Gastrocnemius medialis (tissue), 4 donors: ENCODE measurements at regions not wholly inside any gene's neighbourhood (a gene's known extent, or its start where the extent isn't known, plus 50 kb on each side); places are given as distances from the start of the nearest gene placed in this dataset.

Experiments
- ATAC-seq, 2 donors: fragments of 150-250 bp; one replicate each; pipeline ENCODE4 v1.9.1; 2016
- DNase-seq, 2 donors: peaks; one replicate each; pipeline ENCODE4 v3.0.0-alpha.2; 2019
- H3K27ac ChIP-seq, 4 donors: fragments of 200-600 bp; sonication (generic); 1 replicate in 1 of 4; 2 replicates in 3 of 4; pipeline ENCODE4 v1.5.1; 2016 to 2018; ENCODE audit warnings: mild to moderate bottlenecking in 2 of 4, moderate library complexity in 1 of 4
- H3K27me3 ChIP-seq, 3 donors: fragments of 200-600 bp; sonication (generic) in 2 of 3; 1 replicate in 1 of 3; 2 replicates in 2 of 3; pipeline versions ENCODE4 v1.5.1 to v1.6.0; 2016 to 2019; ENCODE audit warnings: mild to moderate bottlenecking in 1 of 3, moderate library complexity in 1 of 3
- H3K36me3 ChIP-seq, 2 donors: fragments of 200-600 bp; sonication (generic) in 1 of 2; one replicate each; pipeline ENCODE4 v1.5.1; 2017 to 2018
- H3K4me1 ChIP-seq, 2 donors: fragments of 200-600 bp; sonication (generic) in 1 of 2; one replicate each; pipeline ENCODE4 v1.5.1; 2016 to 2017; ENCODE audit warnings: mild to moderate bottlenecking in 2 of 2
- H3K4me3 ChIP-seq, 4 donors: fragments of 200-600 bp; sonication (generic) in 3 of 4; 1 replicate in 1 of 4; 2 replicates in 3 of 4; pipeline ENCODE4 v1.5.1; 2016 to 2019; ENCODE audit warnings: mild to moderate bottlenecking in 2 of 4
- H3K9me3 ChIP-seq, 3 donors: fragments of 200-600 bp; sonication (generic) in 2 of 3; 1 replicate in 1 of 3; 2 replicates in 2 of 3; pipeline ENCODE4 v1.5.1; 2016 to 2019
- POLR2A ChIP-seq, 2 donors: fragments of 450-650 bp; IDR thresholded peaks; one replicate each; pipeline ENCODE4 v1.6.1; 2017; ENCODE audit warnings: antibody characterized with exemption in 2 of 2, mild to moderate bottlenecking in 2 of 2, moderate library complexity in 2 of 2
- in situ Hi-C, 4 donors: fragments of 200-750 bp; cut with MboI; loops; one replicate each; pipeline versions ENCODE4 v1.15.0 to v1.8.0; 2017; ENCODE audit warnings: low sequenced_read_pairs in 4 of 4
- intact Hi-C: fragments of 100-400 bp; cut with DNase I; formaldehyde crosslinking; loops from one replicate; pipeline ENCODE4 v1.15.1; 2023; ENCODE audit warnings: low total_unique reads
- TF ChIP-seq, protein P1 (sequence below), 5 experiments: fragments of 450-650 bp in 3 of 5; fragments of 200-600 bp in 2 of 5; sonication (generic) in 2 of 5; IDR thresholded peaks in 4 of 5; conservative IDR thresholded peaks in 1 of 5; 1 replicate in 4 of 5; 2 replicates in 1 of 5; pipeline ENCODE4 v1.5.1; 2016 to 2019; ENCODE audit warnings: antibody characterized with exemption in 5 of 5, mild to moderate bottlenecking in 3 of 5, moderate library complexity in 3 of 5

DNA sequence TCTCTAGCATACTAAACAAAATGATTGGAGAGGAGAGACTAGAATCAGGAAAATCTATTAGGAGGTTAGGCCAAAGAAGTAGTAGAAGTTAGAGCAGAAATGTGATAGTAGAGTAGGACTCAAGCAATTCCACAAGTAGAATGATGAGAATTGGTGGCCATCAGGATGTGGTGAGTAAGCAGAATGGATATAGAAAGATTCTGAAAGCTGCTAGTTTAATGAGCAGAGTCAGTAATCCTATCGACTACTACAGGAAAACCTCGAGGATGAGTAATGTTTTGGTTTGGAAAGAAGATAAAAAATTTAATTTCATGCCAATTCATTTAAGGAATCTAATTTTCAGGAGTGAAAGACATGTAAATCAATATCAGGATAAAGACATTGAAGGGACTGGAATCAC is 648.3 kb upstream of the PHF14 start:
- intact Hi-C loops (no loop called here), in situ Hi-C loops (no loop called here)
- DNase-seq (no peak), ATAC-seq (no peak)
- Histone ChIP-seq H3K4me1 (no peaks in the 10 kb centered on the region), H3K4me3 (no peak overlapping the region), H3K27me3 (no peaks in the 10 kb centered on the region), H3K36me3 (no peaks in the 10 kb centered on the region), H3K27ac (no peak overlapping the region), H3K9me3 (no peaks in the 10 kb centered on the region)
- no peak for TF ChIP-seq POLR2A (IDR thresholded peaks at IDR 0.05)
- TF ChIP-seq, protein P1, sequence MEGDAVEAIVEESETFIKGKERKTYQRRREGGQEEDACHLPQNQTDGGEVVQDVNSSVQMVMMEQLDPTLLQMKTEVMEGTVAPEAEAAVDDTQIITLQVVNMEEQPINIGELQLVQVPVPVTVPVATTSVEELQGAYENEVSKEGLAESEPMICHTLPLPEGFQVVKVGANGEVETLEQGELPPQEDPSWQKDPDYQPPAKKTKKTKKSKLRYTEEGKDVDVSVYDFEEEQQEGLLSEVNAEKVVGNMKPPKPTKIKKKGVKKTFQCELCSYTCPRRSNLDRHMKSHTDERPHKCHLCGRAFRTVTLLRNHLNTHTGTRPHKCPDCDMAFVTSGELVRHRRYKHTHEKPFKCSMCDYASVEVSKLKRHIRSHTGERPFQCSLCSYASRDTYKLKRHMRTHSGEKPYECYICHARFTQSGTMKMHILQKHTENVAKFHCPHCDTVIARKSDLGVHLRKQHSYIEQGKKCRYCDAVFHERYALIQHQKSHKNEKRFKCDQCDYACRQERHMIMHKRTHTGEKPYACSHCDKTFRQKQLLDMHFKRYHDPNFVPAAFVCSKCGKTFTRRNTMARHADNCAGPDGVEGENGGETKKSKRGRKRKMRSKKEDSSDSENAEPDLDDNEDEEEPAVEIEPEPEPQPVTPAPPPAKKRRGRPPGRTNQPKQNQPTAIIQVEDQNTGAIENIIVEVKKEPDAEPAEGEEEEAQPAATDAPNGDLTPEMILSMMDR (IDR thresholded peaks at IDR 0.05 in 4 of 5, conservative IDR thresholded peaks at IDR 0.05 in 1 of 5) = no peak

DNA sequence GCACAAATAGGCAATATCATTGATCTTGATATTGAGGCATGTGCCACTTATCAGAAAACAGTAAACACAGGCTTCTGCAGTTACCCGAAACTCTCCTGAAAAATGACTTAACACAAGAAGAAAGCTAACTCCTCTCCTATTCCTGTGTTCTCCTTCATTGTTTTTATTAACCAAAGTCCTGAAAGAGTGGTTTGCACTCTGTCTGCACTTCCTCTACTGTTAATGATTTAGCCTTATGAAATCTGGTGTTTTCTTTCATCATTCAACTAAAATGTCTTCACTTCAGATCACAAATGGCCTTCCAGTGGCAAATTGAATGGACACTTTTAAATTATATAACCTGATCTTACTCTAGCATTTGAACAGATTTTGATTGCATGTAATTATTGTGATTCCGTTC is 630.6 kb upstream of the PHF14 start:
- ATAC-seq (no peak), DNase-seq (no peak)
- Histone ChIP-seq H3K9me3 (no peaks in the 10 kb centered on the region), H3K4me1 (no peaks in the 10 kb centered on the region), H3K27ac (no peak overlapping the region), H3K4me3 (no peak overlapping the region), H3K27me3 (no peaks in the 10 kb centered on the region), H3K36me3 (no peaks in the 10 kb centered on the region)
- TF ChIP-seq, protein P1 (IDR thresholded peaks at IDR 0.05 in 4 of 5, conservative IDR thresholded peaks at IDR 0.05 in 1 of 5) = no peak
- no peak for TF ChIP-seq POLR2A (IDR thresholded peaks at IDR 0.05)
- in situ Hi-C loops (no loop called here), intact Hi-C loops (no loop called here)

DNA sequence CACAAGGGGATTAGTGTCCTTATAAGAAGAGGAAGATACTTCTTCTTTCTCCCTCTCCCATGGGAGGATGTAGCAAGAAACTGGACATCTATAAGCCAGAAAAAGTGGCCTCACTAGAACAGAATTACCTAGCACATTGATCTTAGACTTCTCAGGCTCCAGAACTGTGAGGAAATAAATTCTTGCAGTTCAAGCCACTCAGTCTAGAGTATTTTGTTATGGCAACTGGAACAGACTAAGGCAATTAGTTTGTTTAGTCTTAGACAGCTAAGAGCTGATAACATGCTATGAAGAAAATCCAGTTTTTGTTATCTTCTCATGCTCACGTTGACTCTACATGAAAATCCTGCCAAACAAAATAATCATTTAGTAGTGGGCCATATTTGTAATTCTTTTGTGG is 627.6 kb upstream of the PHF14 start:
- DNase-seq (no peak), ATAC-seq (no peak)
- Histone ChIP-seq H3K36me3 (no peaks in the 10 kb centered on the region), H3K27me3 (no peaks in the 10 kb centered on the region), H3K4me1 (no peaks in the 10 kb centered on the region), H3K9me3 (no peaks in the 10 kb centered on the region), H3K27ac (no peak overlapping the region), H3K4me3 (no peak overlapping the region)
- intact Hi-C loops = no loop called here
- in situ Hi-C loops = no loop called here
- no peak for TF ChIP-seq POLR2A (IDR thresholded peaks at IDR 0.05)
- TF ChIP-seq, protein P1 (IDR thresholded peaks at IDR 0.05 in 4 of 5, conservative IDR thresholded peaks at IDR 0.05 in 1 of 5) = no peak

DNA sequence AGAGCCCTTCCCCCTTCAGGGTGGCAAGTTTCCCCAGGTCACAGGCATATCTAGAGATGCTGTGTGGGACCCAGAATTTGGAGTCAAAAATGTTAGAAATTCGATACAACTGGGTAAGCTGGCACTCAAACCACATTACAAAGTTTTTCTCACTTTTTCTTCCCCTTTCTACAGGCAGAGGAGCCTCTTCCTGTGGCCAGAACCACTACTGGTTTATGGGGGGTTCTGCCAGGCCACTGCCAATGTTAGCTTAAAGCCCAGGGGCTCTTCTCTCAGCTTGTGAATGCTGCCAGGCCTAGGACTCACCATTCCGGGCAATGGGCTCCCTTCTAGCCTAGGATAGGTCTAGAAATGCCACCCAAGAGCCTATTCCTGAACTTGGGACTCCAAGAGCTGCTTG is 617.9 kb upstream of the PHF14 start:
- no peak for DNase-seq
- H3K27ac ChIP-seq = no peak overlapping the region
- no peaks in the 10 kb centered on the region for H3K9me3 ChIP-seq
- intact Hi-C loops (no loop called here), in situ Hi-C loops (no loop called here)
- ATAC-seq = no peak
- no peaks in the 10 kb centered on the region for H3K27me3 ChIP-seq
- no peaks in the 10 kb centered on the region for H3K36me3 ChIP-seq
- no peak overlapping the region for H3K4me3 ChIP-seq
- no peak for TF ChIP-seq POLR2A (IDR thresholded peaks at IDR 0.05)
- TF ChIP-seq, protein P1 (IDR thresholded peaks at IDR 0.05 in 4 of 5, conservative IDR thresholded peaks at IDR 0.05 in 1 of 5) = no peak
- no peaks in the 10 kb centered on the region for H3K4me1 ChIP-seq

DNA sequence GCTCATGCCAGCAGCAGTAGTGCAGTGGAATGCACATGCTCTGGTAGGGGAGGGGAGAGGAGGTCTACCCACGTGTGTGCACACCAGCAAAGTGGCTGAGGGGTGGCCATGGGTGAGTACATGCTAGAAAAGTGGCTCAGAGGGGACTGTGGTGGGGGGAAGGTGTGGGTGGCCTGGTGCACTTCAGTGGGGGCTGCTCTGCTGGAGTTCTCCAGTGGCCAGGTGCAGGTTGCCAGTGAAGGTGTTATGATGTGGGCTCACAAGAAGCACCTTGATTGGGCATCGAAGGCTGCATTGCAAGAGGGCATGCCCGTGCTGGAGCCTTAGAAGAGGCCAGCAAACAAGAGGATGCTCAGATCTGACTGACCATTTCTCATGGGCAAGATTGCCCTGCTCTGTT is 613.6 kb upstream of the PHF14 start:
- intact Hi-C loops (no loop called here), in situ Hi-C loops (no loop called here)
- no peak overlapping the region for H3K4me3 ChIP-seq
- no peaks in the 10 kb centered on the region for H3K36me3 ChIP-seq
- no peaks in the 10 kb centered on the region for H3K27me3 ChIP-seq
- no peaks in the 10 kb centered on the region for H3K9me3 ChIP-seq
- DNase-seq (no peak), ATAC-seq (no peak)
- TF ChIP-seq, protein P1 (IDR thresholded peaks at IDR 0.05 in 4 of 5, conservative IDR thresholded peaks at IDR 0.05 in 1 of 5) = no peak
- TF ChIP-seq POLR2A (IDR thresholded peaks at IDR 0.05) = no peak
- H3K27ac ChIP-seq = no peak overlapping the region
- no peaks in the 10 kb centered on the region for H3K4me1 ChIP-seq
